ENCODE measurements at regions not wholly inside any gene's neighbourhood (a gene's known extent, or its start where the extent isn't known, plus 50 kb on each side); places are given as distances from the start of the nearest gene placed in this dataset.

- Histone ChIP-seq H3K27ac (ENCODE audit: low read depth, low read length) (no peak overlapping the region), H3K4me1 (ENCODE audit: control insufficient read depth, insufficient read depth, low read length) (no peaks in the 10 kb centered on the region), H3K36me3 (ENCODE audit: control insufficient read depth, insufficient read depth, low read length) (peaks cover 13% of the 10 kb centered on the region), H3K9ac (ENCODE audit: extremely low read depth, low read length, poor library complexity, severe bottlenecking) (no peak overlapping the region), H3K27me3 (ENCODE audit: control insufficient read depth, insufficient read depth, low read length, poor library complexity, severe bottlenecking) (no peaks in the 10 kb centered on the region), H3K4me3 (ENCODE audit: low read length) (no peak overlapping the region), H3K9me3 (ENCODE audit: control insufficient read depth, low read length) (no peaks in the 10 kb centered on the region)
- peaks cover 8% of the 10 kb centered on the region for H3K36me3 Mint-ChIP-seq (ENCODE audit: low read depth)
- no peak overlapping the region for H3K4me3 Mint-ChIP-seq
- no peaks in the 10 kb centered on the region for H3K27me3 Mint-ChIP-seq (ENCODE audit: insufficient read depth)
- H3K4me1 Mint-ChIP-seq: peaks cover 2% of the 10 kb centered on the region
- no peak for TF ChIP-seq CTCF (conservative IDR thresholded peaks at IDR 0.05)
- peaks cover 5% of the 10 kb centered on the region for H3K9me3 Mint-ChIP-seq
- no peak overlapping the region for H3K27ac Mint-ChIP-seq
- 88 to 94% methylated on average over 4 of the region's 4 CpGs for WGBS, 2 experiments (ENCODE audit: insufficient coverage in 1 of 2, insufficient read length in 1 of 2)
- no peak for DNase-seq
These were observed 71.0 kb upstream of the ATF7IP2 start for GRCh38 chr16:10314811-10315210.

DNA sequence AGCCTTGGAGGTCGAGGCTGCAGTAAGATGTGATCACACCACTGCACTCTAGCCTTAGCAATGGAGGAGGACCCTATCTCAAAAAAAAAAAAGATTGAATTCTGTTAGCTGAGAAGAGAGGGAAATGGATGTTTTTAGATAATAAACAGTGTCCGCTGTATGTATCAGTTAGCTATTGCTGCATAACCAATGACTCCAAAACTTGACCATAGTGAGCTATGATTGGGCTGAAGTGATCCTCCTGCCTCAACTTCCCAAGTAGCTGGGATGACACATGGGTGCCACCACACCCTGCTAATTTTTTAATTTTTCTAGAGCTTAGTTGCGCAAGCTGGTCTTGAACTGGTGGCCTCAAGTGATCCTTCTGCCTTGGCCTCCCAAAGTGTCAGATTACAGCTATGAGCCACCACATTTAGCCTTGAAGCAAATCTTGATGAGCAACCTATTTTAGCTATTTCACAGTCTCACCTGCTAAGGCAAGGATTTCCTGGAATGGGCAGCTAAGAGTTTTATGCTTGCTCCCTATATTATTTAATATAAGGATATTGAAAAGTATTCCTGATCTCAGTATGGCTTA is 68.3 kb upstream of the ATF7IP2 start:
- WGBS, 2 experiments (ENCODE audit: insufficient coverage in 1 of 2, insufficient read length in 1 of 2): 93 to 99% methylated on average over 3 of the region's 3 CpGs
- peaks cover 6% of the 10 kb centered on the region for H3K36me3 Mint-ChIP-seq (ENCODE audit: low read depth)
- DNase-seq: no peak
- H3K27me3 Mint-ChIP-seq (ENCODE audit: insufficient read depth): no peaks in the 10 kb centered on the region
- H3K36me3 ChIP-seq (ENCODE audit: control insufficient read depth, insufficient read depth, low read length): peaks cover 13% of the 10 kb centered on the region
- H3K27me3 ChIP-seq (ENCODE audit: control insufficient read depth, insufficient read depth, low read length, poor library complexity, severe bottlenecking): no peaks in the 10 kb centered on the region
- H3K27ac ChIP-seq (ENCODE audit: low read depth, low read length): no peak overlapping the region
- H3K4me1 ChIP-seq (ENCODE audit: control insufficient read depth, insufficient read depth, low read length): no peaks in the 10 kb centered on the region
- H3K27ac Mint-ChIP-seq: no peak overlapping the region
- TF ChIP-seq CTCF (conservative IDR thresholded peaks at IDR 0.05): no peak
- no peak overlapping the region for H3K4me3 ChIP-seq (ENCODE audit: low read length)
- H3K4me3 Mint-ChIP-seq: no peak overlapping the region
- peaks cover 2% of the 10 kb centered on the region for H3K4me1 Mint-ChIP-seq
- no peaks in the 10 kb centered on the region for H3K9me3 ChIP-seq (ENCODE audit: control insufficient read depth, low read length)
- H3K9me3 Mint-ChIP-seq: peaks cover 5% of the 10 kb centered on the region
- H3K9ac ChIP-seq (ENCODE audit: extremely low read depth, low read length, poor library complexity, severe bottlenecking): no peak overlapping the region

- no peak for DNase-seq
- Histone ChIP-seq H3K27ac (ENCODE audit: low read depth, low read length) (no peak overlapping the region), H3K9me3 (ENCODE audit: control insufficient read depth, low read length) (no peaks in the 10 kb centered on the region), H3K9ac (ENCODE audit: extremely low read depth, low read length, poor library complexity, severe bottlenecking) (no peak overlapping the region), H3K4me1 (ENCODE audit: control insufficient read depth, insufficient read depth, low read length) (no peaks in the 10 kb centered on the region), H3K4me3 (ENCODE audit: low read length) (no peak overlapping the region), H3K27me3 (ENCODE audit: control insufficient read depth, insufficient read depth, low read length, poor library complexity, severe bottlenecking) (no peaks in the 10 kb centered on the region), H3K36me3 (ENCODE audit: control insufficient read depth, insufficient read depth, low read length) (peaks cover 13% of the 10 kb centered on the region)
- peaks cover 5% of the 10 kb centered on the region for H3K9me3 Mint-ChIP-seq
- no peak overlapping the region for H3K4me3 Mint-ChIP-seq
- H3K27me3 Mint-ChIP-seq (ENCODE audit: insufficient read depth): no peaks in the 10 kb centered on the region
- peaks cover 5% of the 10 kb centered on the region for H3K4me1 Mint-ChIP-seq
- TF ChIP-seq CTCF (conservative IDR thresholded peaks at IDR 0.05): no peak
- peaks cover 3% of the 10 kb centered on the region for H3K36me3 Mint-ChIP-seq (ENCODE audit: low read depth)
- H3K27ac Mint-ChIP-seq: no peak overlapping the region
- whole genome bisulfite sequencing, 2 experiments (ENCODE audit: insufficient coverage in 1 of 2, insufficient read length in 1 of 2): 89 to 95% methylated on average over 8 to 11 of the region's 11 CpGs
These were observed 66.9 kb upstream of the ATF7IP2 start for GRCh38 chr16:10318798-10319500.

All from endodermal cell (in vitro differentiated cells).